CD8-positive, alpha-beta memory T cell (primary cell): ENCODE measurements at regions not wholly inside any gene's neighbourhood (a gene's known extent, or its start where the extent isn't known, plus 50 kb on each side); places are given as distances from the start of the nearest gene placed in this dataset.

Source experiments
- CTCF ChIA-PET: fragments of 350-600 bp; sonication (Branson Sonifier 250); formaldehyde crosslinking; loops from one replicate; lab custom pipeline; 2021; ENCODE audit warnings: antibody characterized with exemption; lab: Charles Lee
- POLR2A ChIA-PET: fragments of 350-600 bp; sonication (Branson Sonifier 250); formaldehyde crosslinking; loops from one replicate; lab custom pipeline; 2021; ENCODE audit warnings: antibody characterized with exemption; lab: Charles Lee
- DNase-seq, 5 donors: peaks; one replicate each; pipeline versions ENCODE4 v3.0.0 to v3.0.0-alpha.2; 2020 to 2022; ENCODE audit warnings: mixed read lengths in 1 of 5
- H3K27ac ChIP-seq: one replicate; pipeline ENCODE4 v1.7.0; 2013; ENCODE audit warnings: low read depth, mild to moderate bottlenecking, low read length, moderate library complexity
- H3K27me3 ChIP-seq: 2 replicates; pipeline ENCODE4 v1.7.0; 2013; ENCODE audit warnings: low read length, mild to moderate bottlenecking; ENCODE audit not compliant: insufficient read depth, poor library complexity, severe bottlenecking
- H3K36me3 ChIP-seq: 2 replicates; pipeline ENCODE4 v1.7.0; 2013; ENCODE audit warnings: mild to moderate bottlenecking, low read length, moderate library complexity; ENCODE audit not compliant: insufficient read depth
- H3K4me1 ChIP-seq: 2 replicates; pipeline ENCODE4 v1.7.0; 2013; ENCODE audit warnings: mild to moderate bottlenecking, low read length, moderate library complexity; ENCODE audit not compliant: insufficient read depth
- H3K4me3 ChIP-seq: 2 replicates; pipeline ENCODE4 v1.7.0; 2013; ENCODE audit warnings: mild to moderate bottlenecking, low read length
- H3K9me3 ChIP-seq: 2 replicates; pipeline ENCODE4 v1.7.0; 2013; ENCODE audit warnings: mild to moderate bottlenecking, low read length
- H3K27ac Mint-ChIP-seq, 8 donors: one replicate each; pipeline ENCODE4 v1.8.0; 2020 to 2021; ENCODE audit warnings: mixed read lengths in 8 of 8, mild to moderate bottlenecking in 6 of 8, inconsistent platforms in 3 of 8, moderate library complexity in 3 of 8
- H3K27me3 Mint-ChIP-seq, 2 donors: one replicate each; pipeline ENCODE4 v1.8.0; 2020 to 2021; ENCODE audit warnings: mixed read lengths in 2 of 2, mild to moderate bottlenecking in 1 of 2, moderate library complexity in 1 of 2
- H3K36me3 Mint-ChIP-seq, 3 donors: one replicate each; pipeline ENCODE4 v1.8.0; 2020 to 2021; ENCODE audit warnings: mixed read lengths in 3 of 3, inconsistent platforms in 1 of 3, mild to moderate bottlenecking in 1 of 3
- H3K4me1 Mint-ChIP-seq, 3 donors: one replicate each; pipeline ENCODE4 v1.8.0; 2020 to 2021; ENCODE audit warnings: mixed read lengths in 3 of 3, inconsistent platforms in 1 of 3, mild to moderate bottlenecking in 1 of 3
- H3K4me3 Mint-ChIP-seq, 7 donors: one replicate each; pipeline ENCODE4 v1.8.0; 2020 to 2021; ENCODE audit warnings: mixed read lengths in 7 of 7, mild to moderate bottlenecking in 6 of 7, moderate library complexity in 4 of 7, inconsistent platforms in 2 of 7
- H3K9me3 Mint-ChIP-seq, 5 donors: one replicate each; pipeline ENCODE4 v1.8.0; 2020 to 2022; ENCODE audit warnings: mixed read lengths in 5 of 5, mild to moderate bottlenecking in 3 of 5, moderate library complexity in 2 of 5, inconsistent platforms in 1 of 5

GRCh38 chr6:114713690-114714089 is 370.9 kb upstream of the HS3ST5 start:
- no peak overlapping the region for H3K27ac ChIP-seq
- no peak overlapping the region for H3K4me3 Mint-ChIP-seq
- no peaks in the 10 kb centered on the region for H3K27me3 Mint-ChIP-seq
- H3K4me1 ChIP-seq = no peaks in the 10 kb centered on the region
- CTCF ChIA-PET = no interaction called here
- H3K36me3 Mint-ChIP-seq = no peaks in the 10 kb centered on the region
- peaks cover 1 to 13% (median 5%) of the 10 kb centered on the region in 5 donors for H3K9me3 Mint-ChIP-seq
- POLR2A ChIA-PET = no interaction called here
- no peak overlapping the region for H3K27ac Mint-ChIP-seq
- DNase-seq = no peak
- no peaks in the 10 kb centered on the region for H3K4me1 Mint-ChIP-seq
- no peaks in the 10 kb centered on the region for H3K9me3 ChIP-seq
- no peaks in the 10 kb centered on the region for H3K27me3 ChIP-seq
- no peaks in the 10 kb centered on the region for H3K36me3 ChIP-seq
- no peak overlapping the region for H3K4me3 ChIP-seq

DNA sequence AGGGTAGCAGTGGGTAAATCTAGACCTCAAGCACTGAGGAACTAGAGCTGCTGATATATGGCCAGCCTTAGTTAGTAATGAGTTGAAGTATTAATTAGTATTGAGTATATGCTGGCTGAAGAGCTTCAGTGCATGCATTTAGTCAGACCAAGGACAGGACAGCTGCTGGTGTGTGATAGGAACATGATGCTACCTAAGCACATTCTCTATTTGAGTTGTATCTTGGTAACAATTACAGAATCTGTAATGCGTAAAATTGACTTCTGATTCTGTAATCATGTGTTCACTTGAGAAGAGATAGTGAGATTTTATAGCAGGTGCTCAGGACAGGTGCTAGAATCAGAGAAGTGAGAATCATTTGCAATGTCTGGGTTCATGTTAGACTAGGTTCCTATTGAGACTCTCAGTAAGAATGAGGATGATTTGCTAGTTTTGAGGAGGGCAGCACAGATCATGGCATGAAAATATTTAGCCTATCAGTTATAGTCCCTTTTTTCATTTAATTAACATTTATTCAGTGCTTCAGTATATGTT is 369.4 kb upstream of the HS3ST5 start:
- CTCF ChIA-PET = no interaction called here
- no peaks in the 10 kb centered on the region for H3K27me3 Mint-ChIP-seq
- H3K36me3 Mint-ChIP-seq = no peaks in the 10 kb centered on the region
- no peak overlapping the region for H3K4me3 Mint-ChIP-seq
- Histone ChIP-seq H3K9me3 (no peaks in the 10 kb centered on the region), H3K4me3 (no peak overlapping the region), H3K27ac (no peak overlapping the region), H3K4me1 (no peaks in the 10 kb centered on the region), H3K27me3 (no peaks in the 10 kb centered on the region), H3K36me3 (no peaks in the 10 kb centered on the region)
- no peak for DNase-seq
- H3K9me3 Mint-ChIP-seq = peaks cover 3 to 16% (median 4%) of the 10 kb centered on the region in 5 donors
- POLR2A ChIA-PET = no interaction called here
- no peak overlapping the region for H3K27ac Mint-ChIP-seq
- H3K4me1 Mint-ChIP-seq = no peaks in the 10 kb centered on the region

GRCh38 chr6:114707081-114707620 is 364.3 kb upstream of the HS3ST5 start:
- Histone ChIP-seq H3K4me1 (no peaks in the 10 kb centered on the region), H3K9me3 (no peaks in the 10 kb centered on the region), H3K27ac (no peak overlapping the region), H3K27me3 (no peaks in the 10 kb centered on the region), H3K4me3 (no peak overlapping the region), H3K36me3 (no peaks in the 10 kb centered on the region)
- peaks cover 0 to 11% (median 3%) of the 10 kb centered on the region in 5 donors for H3K9me3 Mint-ChIP-seq
- H3K36me3 Mint-ChIP-seq = no peaks in the 10 kb centered on the region
- no peaks in the 10 kb centered on the region for H3K4me1 Mint-ChIP-seq
- no peak for DNase-seq
- no peak overlapping the region for H3K27ac Mint-ChIP-seq
- no peaks in the 10 kb centered on the region for H3K27me3 Mint-ChIP-seq
- POLR2A ChIA-PET = no interaction called here
- H3K4me3 Mint-ChIP-seq = no peak overlapping the region
- CTCF ChIA-PET = no interaction called here

DNA sequence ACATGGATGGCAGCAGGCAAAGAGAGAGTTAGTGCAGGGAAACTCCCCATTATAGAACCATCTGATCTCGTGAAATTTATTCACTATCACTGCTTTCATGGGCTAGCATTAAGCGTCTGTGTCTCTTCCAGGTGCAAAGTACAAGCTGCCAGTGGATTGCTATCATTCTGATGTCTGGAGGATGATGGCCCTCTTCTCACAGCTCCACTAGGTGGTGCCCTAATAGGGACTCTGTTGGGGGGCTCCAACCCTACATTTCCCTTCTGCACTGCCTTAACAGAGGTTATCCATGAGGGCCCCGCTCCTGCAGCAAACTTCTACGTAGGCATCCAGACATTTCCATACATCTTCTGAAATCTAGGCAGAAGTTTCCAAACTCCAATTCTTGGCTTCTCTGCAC is 347.8 kb upstream of the HS3ST5 start:
- H3K4me1 ChIP-seq = no peaks in the 10 kb centered on the region
- ChIA-PET POLR2A (no interaction called here), CTCF (no interaction called here)
- Mint-ChIP-seq H3K36me3 (no peaks in the 10 kb centered on the region), H3K27ac (no peak overlapping the region), H3K27me3 (no peaks in the 10 kb centered on the region), H3K4me1 (no peaks in the 10 kb centered on the region), H3K4me3 (no peak overlapping the region), H3K9me3 (peaks cover 4 to 37% (median 4%) of the 10 kb centered on the region in 5 donors)
- H3K27me3 ChIP-seq = no peaks in the 10 kb centered on the region
- no peak for DNase-seq
- H3K36me3 ChIP-seq = no peaks in the 10 kb centered on the region
- no peak overlapping the region for H3K27ac ChIP-seq
- H3K4me3 ChIP-seq = no peak overlapping the region
- no peaks in the 10 kb centered on the region for H3K9me3 ChIP-seq

DNA sequence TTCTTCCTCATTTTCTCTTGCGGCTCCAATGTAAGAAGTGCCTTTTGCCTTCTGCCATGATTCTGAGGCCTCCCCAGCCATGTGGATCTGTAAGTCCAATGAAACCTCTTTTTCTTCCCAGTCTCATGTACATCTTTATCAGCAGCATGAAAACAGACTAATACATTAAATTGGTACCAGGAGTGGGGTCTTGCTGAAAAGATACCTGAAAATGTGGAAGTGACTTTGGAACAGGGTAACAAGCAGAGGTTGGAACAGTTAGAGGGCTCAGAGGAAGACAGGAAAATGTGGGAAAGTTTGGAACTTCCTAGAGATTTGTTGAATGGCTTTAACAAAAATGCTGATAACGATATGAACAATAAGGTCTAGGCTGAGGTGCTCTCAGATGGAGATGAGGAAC is 316.7 kb upstream of the HS3ST5 start:
- H3K4me1 ChIP-seq = no peaks in the 10 kb centered on the region
- no peaks in the 10 kb centered on the region for H3K27me3 ChIP-seq
- Mint-ChIP-seq H3K4me1 (no peaks in the 10 kb centered on the region), H3K9me3 (peaks cover 11 to 23% (median 13%) of the 10 kb centered on the region in 5 donors), H3K4me3 (no peak overlapping the region), H3K36me3 (no peaks in the 10 kb centered on the region), H3K27me3 (no peaks in the 10 kb centered on the region), H3K27ac (no peak overlapping the region)
- DNase-seq = no peak
- H3K36me3 ChIP-seq = no peaks in the 10 kb centered on the region
- H3K9me3 ChIP-seq = no peaks in the 10 kb centered on the region
- no peak overlapping the region for H3K27ac ChIP-seq
- H3K4me3 ChIP-seq = no peak overlapping the region
- ChIA-PET CTCF (no interaction called here), POLR2A (no interaction called here)

GRCh38 chr6:114651611-114652010 is 308.8 kb upstream of the HS3ST5 start:
- ChIA-PET CTCF (no interaction called here), POLR2A (no interaction called here)
- Mint-ChIP-seq H3K4me3 (no peak overlapping the region), H3K27ac (no peak overlapping the region), H3K36me3 (no peaks in the 10 kb centered on the region), H3K27me3 (no peaks in the 10 kb centered on the region), H3K9me3 (peaks cover 0 to 4% (median 0%) of the 10 kb centered on the region in 5 donors), H3K4me1 (no peaks in the 10 kb centered on the region)
- H3K9me3 ChIP-seq = no peaks in the 10 kb centered on the region
- DNase-seq = no peak
- H3K27me3 ChIP-seq = no peaks in the 10 kb centered on the region
- no peaks in the 10 kb centered on the region for H3K4me1 ChIP-seq
- no peak overlapping the region for H3K27ac ChIP-seq
- H3K4me3 ChIP-seq = no peak overlapping the region
- no peaks in the 10 kb centered on the region for H3K36me3 ChIP-seq

DNA sequence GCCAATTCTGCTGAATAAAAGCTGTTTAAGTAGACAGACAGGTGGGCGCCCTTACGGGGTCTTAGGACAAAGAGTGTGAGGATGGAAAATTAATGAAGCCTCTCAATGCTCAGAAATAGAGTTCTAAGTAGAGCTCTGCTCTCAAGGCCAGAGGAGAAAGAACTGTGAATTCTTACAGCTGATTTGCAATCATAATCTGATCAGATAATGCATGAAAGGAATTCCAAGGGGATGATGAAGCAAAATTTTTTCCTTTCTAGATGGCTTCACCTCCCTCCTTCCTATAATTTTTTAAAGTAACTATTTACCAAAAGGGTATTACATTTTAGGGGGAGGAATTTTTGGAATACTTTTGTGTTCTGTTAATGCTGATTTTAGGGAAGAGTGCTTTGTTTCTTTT is 308.1 kb upstream of the HS3ST5 start:
- peaks cover 0 to 4% (median 0%) of the 10 kb centered on the region in 5 donors for H3K9me3 Mint-ChIP-seq
- Histone ChIP-seq H3K4me1 (no peaks in the 10 kb centered on the region), H3K9me3 (no peaks in the 10 kb centered on the region), H3K36me3 (no peaks in the 10 kb centered on the region), H3K27ac (no peak overlapping the region), H3K4me3 (no peak overlapping the region), H3K27me3 (no peaks in the 10 kb centered on the region)
- H3K4me3 Mint-ChIP-seq = no peak overlapping the region
- no peak for DNase-seq
- H3K4me1 Mint-ChIP-seq = no peaks in the 10 kb centered on the region
- no peak overlapping the region for H3K27ac Mint-ChIP-seq
- ChIA-PET POLR2A (no interaction called here), CTCF (no interaction called here)
- no peaks in the 10 kb centered on the region for H3K36me3 Mint-ChIP-seq
- no peaks in the 10 kb centered on the region for H3K27me3 Mint-ChIP-seq

- ChIA-PET POLR2A (no interaction called here), CTCF (no interaction called here)
- H3K36me3 Mint-ChIP-seq = no peaks in the 10 kb centered on the region
Observed at GRCh38 chr6:114649298-114649697, 306.5 kb upstream of the HS3ST5 start.

More at GRCh38 chr6:114649298-114649697, 306.5 kb upstream of the HS3ST5 start:
- Mint-ChIP-seq H3K27ac (no peak overlapping the region), H3K4me3 (no peak overlapping the region), H3K27me3 (no peaks in the 10 kb centered on the region), H3K9me3 (peaks cover 0 to 4% (median 2%) of the 10 kb centered on the region in 5 donors), H3K4me1 (no peaks in the 10 kb centered on the region)
- no peaks in the 10 kb centered on the region for H3K27me3 ChIP-seq
- no peaks in the 10 kb centered on the region for H3K36me3 ChIP-seq
- no peaks in the 10 kb centered on the region for H3K4me1 ChIP-seq
- H3K9me3 ChIP-seq = no peaks in the 10 kb centered on the region
- no peak for DNase-seq
- no peak overlapping the region for H3K27ac ChIP-seq
- H3K4me3 ChIP-seq = no peak overlapping the region
